ENCODE measurements at regions not wholly inside any gene's neighbourhood (a gene's known extent, or its start where the extent isn't known, plus 50 kb on each side); places are given as distances from the start of the nearest gene placed in this dataset.
"Not testable (repeated sequence)": the region's sequence is repeated elsewhere in the genome, so short reads cannot be mapped to it uniquely, and the experiment has no call there.

GRCh38 chr10:109277456-109277855, 645.9 kb downstream of the XPNPEP1 start:
- no peak overlapping the region for H3K27ac ChIP-seq (ENCODE audit: low read depth)
- DNase-seq (ENCODE audit: extremely low spot score), result no peak
- no peak overlapping the region for H3K4me3 ChIP-seq (ENCODE audit: low read depth, low read length)
- WGBS, result 86% methylated on average over 1 of the region's 1 CpG
- no peaks in the 10 kb centered on the region for H3K4me1 ChIP-seq (ENCODE audit: insufficient read depth)
- H3K36me3 ChIP-seq (ENCODE audit: insufficient read depth), result no peaks in the 10 kb centered on the region

- WGBS, result 15% methylated on average over 1 of the region's 1 CpG
- no peaks in the 10 kb centered on the region for H3K4me1 ChIP-seq (ENCODE audit: insufficient read depth)
- H3K36me3 ChIP-seq (ENCODE audit: insufficient read depth), result no peaks in the 10 kb centered on the region
- H3K4me3 ChIP-seq (ENCODE audit: low read depth, low read length), result no peak overlapping the region
- no peak overlapping the region for H3K27ac ChIP-seq (ENCODE audit: low read depth)
- no peak for DNase-seq (ENCODE audit: extremely low spot score)
Observed at GRCh38 chr10:109275960-109276359, 647.4 kb downstream of the XPNPEP1 start.

GRCh38 chr10:109274681-109275080, 648.6 kb downstream of the XPNPEP1 start:
- Histone ChIP-seq H3K27ac (ENCODE audit: low read depth) (no peak overlapping the region), H3K4me3 (ENCODE audit: low read depth, low read length) (no peak overlapping the region), H3K4me1 (ENCODE audit: insufficient read depth) (no peaks in the 10 kb centered on the region), H3K36me3 (ENCODE audit: insufficient read depth) (no peaks in the 10 kb centered on the region)
- DNase-seq (ENCODE audit: extremely low spot score), result no peak
- whole genome bisulfite sequencing, result 95% methylated on average over 2 of the region's 2 CpGs

GRCh38 chr10:109270173-109270572, 653.1 kb downstream of the XPNPEP1 start:
- 74% methylated on average over 2 of the region's 2 CpGs for WGBS
- no peak overlapping the region for H3K27ac ChIP-seq (ENCODE audit: low read depth)
- no peaks in the 10 kb centered on the region for H3K36me3 ChIP-seq (ENCODE audit: insufficient read depth)
- DNase-seq (ENCODE audit: extremely low spot score), result no peak
- no peaks in the 10 kb centered on the region for H3K4me1 ChIP-seq (ENCODE audit: insufficient read depth)
- H3K4me3 ChIP-seq (ENCODE audit: low read depth, low read length), result no peak overlapping the region

GRCh38 chr10:109264004-109264403, 659.3 kb downstream of the XPNPEP1 start:
- H3K4me1 ChIP-seq (ENCODE audit: insufficient read depth), result no peaks in the 10 kb centered on the region
- no peak overlapping the region for H3K4me3 ChIP-seq (ENCODE audit: low read depth, low read length)
- WGBS, result 93% methylated on average over 3 of the region's 3 CpGs
- no peak for DNase-seq (ENCODE audit: extremely low spot score)
- H3K27ac ChIP-seq (ENCODE audit: low read depth), result no peak overlapping the region
- no peaks in the 10 kb centered on the region for H3K36me3 ChIP-seq (ENCODE audit: insufficient read depth)

- no peak for DNase-seq (ENCODE audit: extremely low spot score)
- Histone ChIP-seq H3K36me3 (ENCODE audit: insufficient read depth) (no peaks in the 10 kb centered on the region), H3K27ac (ENCODE audit: low read depth) (no peak overlapping the region), H3K4me1 (ENCODE audit: insufficient read depth) (no peaks in the 10 kb centered on the region), H3K4me3 (ENCODE audit: low read depth, low read length) (no peak overlapping the region)
- WGBS, result 68% methylated on average over 2 of the region's 2 CpGs
Observed at GRCh38 chr10:109261231-109261630, 662.1 kb downstream of the XPNPEP1 start.

DNA sequence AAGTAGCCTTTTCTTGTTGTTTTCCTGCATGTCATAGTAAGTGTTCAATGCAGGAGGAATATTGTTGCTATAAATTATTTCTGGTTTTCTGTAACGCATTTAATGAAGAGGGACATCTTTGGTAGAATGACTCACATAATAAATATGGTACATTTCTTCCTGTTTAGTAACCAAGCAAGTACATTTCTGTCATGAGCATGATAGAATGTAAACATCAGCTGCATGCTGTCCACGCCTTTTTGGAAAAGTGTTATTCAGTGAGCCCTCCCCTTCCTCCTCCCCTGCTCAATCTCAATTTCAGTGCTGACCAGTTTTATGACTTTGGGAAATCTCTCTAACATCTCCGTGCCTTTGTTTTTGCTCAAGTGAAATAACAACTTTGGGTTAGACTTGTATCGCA, 664.0 kb downstream of the XPNPEP1 start:
- H3K4me1 ChIP-seq (ENCODE audit: insufficient read depth), result no peaks in the 10 kb centered on the region
- H3K4me3 ChIP-seq (ENCODE audit: low read depth, low read length), result no peak overlapping the region
- H3K36me3 ChIP-seq (ENCODE audit: insufficient read depth), result no peaks in the 10 kb centered on the region
- DNase-seq (ENCODE audit: extremely low spot score), result no peak
- WGBS, result 45% methylated on average over 4 of the region's 4 CpGs
- no peak overlapping the region for H3K27ac ChIP-seq (ENCODE audit: low read depth)

- WGBS, result 81% methylated on average over 3 of the region's 3 CpGs
- H3K4me1 ChIP-seq (ENCODE audit: insufficient read depth), result no peaks in the 10 kb centered on the region
- no peak overlapping the region for H3K4me3 ChIP-seq (ENCODE audit: low read depth, low read length)
- H3K36me3 ChIP-seq (ENCODE audit: insufficient read depth), result no peaks in the 10 kb centered on the region
- no peak for DNase-seq (ENCODE audit: extremely low spot score)
- H3K27ac ChIP-seq (ENCODE audit: low read depth), result no peak overlapping the region
Observed at GRCh38 chr10:109253306-109253705, 670.0 kb downstream of the XPNPEP1 start.

DNA sequence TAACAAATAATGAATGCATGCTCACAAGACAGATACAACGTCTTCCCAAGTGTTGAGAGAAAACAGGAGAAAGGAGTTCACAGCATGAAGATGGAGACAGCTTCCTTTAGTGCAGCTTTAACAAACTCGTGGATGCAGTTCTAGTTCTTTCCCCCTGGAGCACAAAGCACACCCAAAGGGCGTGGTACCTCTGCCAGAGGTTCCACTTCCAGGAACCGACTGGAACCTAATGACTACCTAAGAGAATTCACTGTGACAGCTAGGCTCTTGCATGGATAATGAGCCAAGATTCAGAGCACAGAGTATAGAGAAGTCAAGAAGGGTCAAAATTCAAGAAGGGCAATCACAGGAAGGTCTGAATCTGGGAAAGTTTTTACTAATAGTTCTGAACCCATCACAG, 673.2 kb downstream of the XPNPEP1 start:
- Histone ChIP-seq H3K27ac (ENCODE audit: low read depth) (no peak overlapping the region), H3K4me1 (ENCODE audit: insufficient read depth) (no peaks in the 10 kb centered on the region), H3K4me3 (ENCODE audit: low read depth, low read length) (no peak overlapping the region), H3K36me3 (ENCODE audit: insufficient read depth) (no peaks in the 10 kb centered on the region)
- WGBS, result 75% methylated on average over 4 of the region's 4 CpGs
- DNase-seq (ENCODE audit: extremely low spot score), result no peak

DNA sequence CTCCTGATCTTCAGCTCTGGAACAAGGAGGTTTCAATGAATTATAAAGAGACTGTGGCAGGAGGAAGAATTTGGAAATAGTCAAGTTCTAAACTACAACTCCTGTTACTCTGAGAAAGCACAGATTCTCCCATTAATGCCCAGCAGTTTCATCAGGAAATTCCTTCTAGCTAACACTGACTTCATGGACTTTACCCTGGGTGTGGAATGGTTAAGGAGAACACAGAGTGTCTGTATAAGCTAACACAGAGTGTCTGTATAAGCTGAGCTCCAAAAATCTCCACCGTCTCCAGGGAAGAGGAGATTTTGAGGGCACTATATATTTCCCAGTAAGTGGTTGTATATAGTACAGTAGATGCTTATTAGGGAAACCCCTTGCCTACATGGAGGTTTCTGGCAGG, 675.5 kb downstream of the XPNPEP1 start:
- Histone ChIP-seq H3K4me1 (ENCODE audit: insufficient read depth) (no peaks in the 10 kb centered on the region), H3K36me3 (ENCODE audit: insufficient read depth) (no peaks in the 10 kb centered on the region), H3K4me3 (ENCODE audit: low read depth, low read length) (no peak overlapping the region), H3K27ac (ENCODE audit: low read depth) (no peak overlapping the region)
- WGBS, result 60% methylated on average over 1 of the region's 1 CpG
- DNase-seq (ENCODE audit: extremely low spot score), result no peak

DNA sequence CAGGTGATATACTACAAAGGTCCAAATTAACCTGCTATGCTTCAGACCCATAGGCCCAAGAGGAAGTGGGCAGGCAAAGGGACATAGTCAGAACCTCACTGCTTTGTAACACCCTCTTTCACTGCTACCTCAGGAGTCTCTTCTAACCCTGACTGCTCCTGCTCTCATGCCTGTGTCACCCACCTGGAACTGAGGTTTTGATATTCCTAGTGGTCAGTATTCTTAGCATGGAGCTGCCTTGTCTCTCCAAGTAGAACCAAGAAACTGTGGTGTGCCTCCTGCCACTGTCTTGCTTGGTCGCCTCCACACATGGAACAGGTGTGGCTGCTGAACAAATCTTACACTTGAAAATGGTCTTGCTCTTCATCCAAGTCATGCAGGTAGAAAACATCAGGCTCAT, 677.5 kb downstream of the XPNPEP1 start:
- H3K36me3 ChIP-seq (ENCODE audit: insufficient read depth), result no peaks in the 10 kb centered on the region
- no peak overlapping the region for H3K4me3 ChIP-seq (ENCODE audit: low read depth, low read length)
- H3K4me1 ChIP-seq (ENCODE audit: insufficient read depth), result no peaks in the 10 kb centered on the region
- no peak for DNase-seq (ENCODE audit: extremely low spot score)
- 96% methylated on average over 1 of the region's 1 CpG for WGBS
- H3K27ac ChIP-seq (ENCODE audit: low read depth), result no peak overlapping the region

GRCh38 chr10:109239371-109239770, 683.9 kb downstream of the XPNPEP1 start:
- DNase-seq (ENCODE audit: extremely low spot score), result no peak
- Histone ChIP-seq H3K36me3 (ENCODE audit: insufficient read depth) (no peaks in the 10 kb centered on the region), H3K4me3 (ENCODE audit: low read depth, low read length) (no peak overlapping the region), H3K27ac (ENCODE audit: low read depth) (no peak overlapping the region), H3K4me1 (ENCODE audit: insufficient read depth) (no peaks in the 10 kb centered on the region)

DNA sequence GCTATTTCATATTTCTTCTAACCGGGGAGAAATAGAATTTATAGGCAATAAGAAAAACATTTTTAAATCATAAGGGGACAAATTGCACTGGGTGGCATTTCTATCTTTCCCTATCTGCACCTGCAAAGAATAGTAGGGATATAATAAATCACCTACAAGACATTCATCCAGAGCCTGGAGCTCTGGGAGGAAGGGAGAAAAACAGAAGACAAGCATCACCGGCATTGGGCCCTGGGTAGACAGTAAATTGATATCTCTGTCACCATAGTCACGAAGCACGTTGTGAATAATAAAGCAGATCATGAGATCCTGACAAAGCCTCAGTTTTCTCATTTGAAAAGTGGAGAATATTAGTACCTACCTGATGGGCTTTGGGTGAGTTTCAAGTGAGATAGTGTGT, 685.6 kb downstream of the XPNPEP1 start:
- H3K4me3 ChIP-seq (ENCODE audit: low read depth, low read length), result no peak overlapping the region
- H3K36me3 ChIP-seq (ENCODE audit: insufficient read depth), result no peaks in the 10 kb centered on the region
- 75% methylated on average over 4 of the region's 4 CpGs for whole genome bisulfite sequencing
- H3K27ac ChIP-seq (ENCODE audit: low read depth), result no peak overlapping the region
- H3K4me1 ChIP-seq (ENCODE audit: insufficient read depth), result no peaks in the 10 kb centered on the region
- no peak for DNase-seq (ENCODE audit: extremely low spot score)

DNA sequence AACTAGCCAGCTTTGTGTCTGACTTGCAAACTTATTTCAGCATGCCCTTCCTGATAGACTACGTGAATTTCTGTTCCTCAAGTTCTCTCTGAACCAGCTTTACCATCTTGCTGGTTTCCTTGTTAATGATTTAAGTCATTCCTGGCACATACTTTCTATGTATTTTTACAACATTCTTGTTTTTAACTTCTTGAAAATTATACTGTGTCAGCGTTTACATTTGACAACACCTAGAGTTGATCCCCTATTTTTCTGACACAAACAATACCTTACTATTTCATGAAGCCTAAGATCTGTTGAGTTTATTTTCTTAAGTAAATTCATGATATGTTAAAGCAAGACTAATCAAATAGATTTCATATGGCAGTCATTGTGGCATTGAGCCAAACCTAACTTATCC, 686.3 kb downstream of the XPNPEP1 start:
- 77% methylated on average over 2 of the region's 2 CpGs for WGBS
- DNase-seq (ENCODE audit: extremely low spot score), result no peak
- H3K36me3 ChIP-seq (ENCODE audit: insufficient read depth), result no peaks in the 10 kb centered on the region
- no peaks in the 10 kb centered on the region for H3K4me1 ChIP-seq (ENCODE audit: insufficient read depth)
- H3K27ac ChIP-seq (ENCODE audit: low read depth), result no peak overlapping the region
- no peak overlapping the region for H3K4me3 ChIP-seq (ENCODE audit: low read depth, low read length)

GRCh38 chr10:109223533-109223932, 699.8 kb downstream of the XPNPEP1 start:
- H3K4me1 ChIP-seq (ENCODE audit: insufficient read depth); H3K36me3 ChIP-seq (ENCODE audit: insufficient read depth); H3K4me3 ChIP-seq (ENCODE audit: low read depth, low read length); H3K27ac ChIP-seq (ENCODE audit: low read depth); DNase-seq (ENCODE audit: extremely low spot score): not testable (repeated sequence)
- WGBS, result 87% methylated on average over 13 of the region's 13 CpGs

All from urinary bladder (tissue), 3 donors.